ENCODE measurements at regions not wholly inside any gene's neighbourhood (a gene's known extent, or its start where the extent isn't known, plus 50 kb on each side); places are given as distances from the start of the nearest gene placed in this dataset.
"Not testable (repeated sequence)": the region's sequence is repeated elsewhere in the genome, so short reads cannot be mapped to it uniquely, and the experiment has no call there.

DNA sequence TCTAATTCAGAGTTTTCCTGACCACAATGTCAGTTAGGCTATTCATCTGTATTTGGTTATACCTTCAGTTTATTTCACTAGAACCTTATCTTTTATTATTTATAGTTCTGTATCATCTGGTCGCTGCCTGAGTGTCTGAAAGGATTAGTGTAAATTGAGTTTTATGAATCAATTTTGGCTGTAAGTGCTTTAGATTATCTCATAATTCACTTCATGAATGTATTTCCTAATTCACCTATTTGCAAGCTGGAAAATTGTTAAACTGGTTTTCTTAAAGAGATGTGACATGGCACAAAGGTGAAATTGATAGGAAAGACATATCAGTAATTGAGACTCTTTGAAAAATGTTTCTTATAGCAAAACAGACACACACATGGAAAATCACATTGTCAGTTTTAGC lies 242.4 kb upstream of the ACO1 start:
- ChIA-PET POLR2A (ENCODE audit: unreplicated experiment) (no interaction called here), CTCF (no interaction called here)
- H3K27ac ChIP-seq: no peak overlapping the region
- no peak overlapping the region for H3K4me2 ChIP-seq
- H2AFZ ChIP-seq: no peak overlapping the region
- no peak for DNase-seq
- TF ChIP-seq EZH2 (IDR thresholded peaks at IDR 0.05; ENCODE audit: low read depth): no peak
- TF ChIP-seq, protein P1, sequence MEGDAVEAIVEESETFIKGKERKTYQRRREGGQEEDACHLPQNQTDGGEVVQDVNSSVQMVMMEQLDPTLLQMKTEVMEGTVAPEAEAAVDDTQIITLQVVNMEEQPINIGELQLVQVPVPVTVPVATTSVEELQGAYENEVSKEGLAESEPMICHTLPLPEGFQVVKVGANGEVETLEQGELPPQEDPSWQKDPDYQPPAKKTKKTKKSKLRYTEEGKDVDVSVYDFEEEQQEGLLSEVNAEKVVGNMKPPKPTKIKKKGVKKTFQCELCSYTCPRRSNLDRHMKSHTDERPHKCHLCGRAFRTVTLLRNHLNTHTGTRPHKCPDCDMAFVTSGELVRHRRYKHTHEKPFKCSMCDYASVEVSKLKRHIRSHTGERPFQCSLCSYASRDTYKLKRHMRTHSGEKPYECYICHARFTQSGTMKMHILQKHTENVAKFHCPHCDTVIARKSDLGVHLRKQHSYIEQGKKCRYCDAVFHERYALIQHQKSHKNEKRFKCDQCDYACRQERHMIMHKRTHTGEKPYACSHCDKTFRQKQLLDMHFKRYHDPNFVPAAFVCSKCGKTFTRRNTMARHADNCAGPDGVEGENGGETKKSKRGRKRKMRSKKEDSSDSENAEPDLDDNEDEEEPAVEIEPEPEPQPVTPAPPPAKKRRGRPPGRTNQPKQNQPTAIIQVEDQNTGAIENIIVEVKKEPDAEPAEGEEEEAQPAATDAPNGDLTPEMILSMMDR (conservative IDR thresholded peaks at IDR 0.05): no peak
- no peaks in the 10 kb centered on the region for H3K79me2 ChIP-seq (ENCODE audit: low read depth)
- no peak overlapping the region for H3K4me3 ChIP-seq
- H3K4me1 ChIP-seq (replicated peaks; ENCODE audit: insufficient read depth): no peaks in the 10 kb centered on the region
- BruUV-seq (replicated peaks): no TSS peak
- no peaks in the 10 kb centered on the region for H4K20me1 ChIP-seq (ENCODE audit: insufficient read depth)
- intact Hi-C loops (cut with micrococcal nuclease; ENCODE audit: unreplicated experiment): no loop called here
- no peaks in the 10 kb centered on the region for H3K27me3 ChIP-seq (ENCODE audit: insufficient read depth, low read depth)
- no peaks in the 10 kb centered on the region for H3K36me3 ChIP-seq (ENCODE audit: low read depth)
- no peaks in the 10 kb centered on the region; the same call in 1 of the 2 replicates for H3K9me3 ChIP-seq (ENCODE audit: insufficient read depth, low read depth)
- H3K9me2 ChIP-seq (ENCODE audit: insufficient read depth): no peaks in the 10 kb centered on the region
- H3F3A ChIP-seq (ENCODE audit: insufficient read depth, low read depth): no peaks in the 10 kb centered on the region

DNA sequence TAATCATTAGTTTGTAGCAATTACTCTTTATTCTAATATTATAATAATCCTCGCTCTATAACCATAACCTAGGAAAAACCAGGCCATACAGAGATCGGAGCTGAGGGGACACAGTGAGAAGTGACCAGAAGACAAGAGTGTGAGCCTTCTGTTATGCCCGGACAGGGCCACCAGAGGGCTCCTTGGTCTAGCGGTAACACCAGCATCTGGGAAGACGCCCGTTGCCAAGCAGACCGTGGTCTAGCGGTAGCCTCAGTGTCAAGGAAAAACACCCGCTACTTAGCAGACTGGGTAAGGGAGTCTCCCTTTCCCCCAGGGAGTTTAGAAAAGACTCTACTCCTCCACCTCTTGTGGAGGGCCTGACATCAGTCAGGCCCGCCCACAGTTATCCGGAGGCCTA lies 235.9 kb upstream of the ACO1 start:
- H3K9me3 ChIP-seq (ENCODE audit: insufficient read depth, low read depth); DNase-seq; H3K27ac ChIP-seq; H3K79me2 ChIP-seq (ENCODE audit: low read depth); H3K4me2 ChIP-seq; intact Hi-C loops (cut with micrococcal nuclease; ENCODE audit: unreplicated experiment); H4K20me1 ChIP-seq (ENCODE audit: insufficient read depth); POLR2A ChIA-PET (ENCODE audit: unreplicated experiment); H2AFZ ChIP-seq; H3K4me1 ChIP-seq (replicated peaks; ENCODE audit: insufficient read depth); H3K27me3 ChIP-seq (ENCODE audit: insufficient read depth, low read depth); H3F3A ChIP-seq (ENCODE audit: insufficient read depth, low read depth); H3K4me3 ChIP-seq; BruUV-seq (replicated peaks); CTCF ChIA-PET; H3K9me2 ChIP-seq (ENCODE audit: insufficient read depth); H3K36me3 ChIP-seq (ENCODE audit: low read depth): not testable (repeated sequence)

DNA sequence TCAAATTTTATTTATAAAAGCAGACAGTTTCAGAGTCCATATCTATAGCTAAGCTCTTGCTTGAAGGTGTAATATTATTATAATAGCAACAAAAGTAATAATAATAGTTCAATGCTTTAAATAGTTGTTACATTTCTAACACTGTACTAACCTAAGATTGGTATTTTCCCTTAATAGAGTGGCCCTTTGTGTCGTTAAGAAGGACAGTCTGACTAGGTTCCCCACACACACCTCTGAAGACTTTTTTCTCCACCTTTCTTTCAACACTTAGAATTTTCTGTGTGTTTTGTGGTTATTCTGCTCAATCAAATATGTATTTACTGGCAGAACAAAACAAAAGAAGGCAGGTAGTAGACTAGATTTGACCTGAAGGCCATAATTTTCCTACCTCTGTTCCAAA lies 223.2 kb upstream of the ACO1 start:
- intact Hi-C loops (cut with micrococcal nuclease; ENCODE audit: unreplicated experiment): no loop called here
- no TSS peak for BruUV-seq (replicated peaks)
- Histone ChIP-seq H3K79me2 (ENCODE audit: low read depth) (no peaks in the 10 kb centered on the region), H3F3A (ENCODE audit: insufficient read depth, low read depth) (no peaks in the 10 kb centered on the region), H3K4me2 (no peak overlapping the region), H3K27me3 (ENCODE audit: insufficient read depth, low read depth) (no peaks in the 10 kb centered on the region), H4K20me1 (ENCODE audit: insufficient read depth) (no peaks in the 10 kb centered on the region), H2AFZ (no peak overlapping the region), H3K36me3 (ENCODE audit: low read depth) (no peaks in the 10 kb centered on the region), H3K4me3 (no peak overlapping the region), H3K9me2 (ENCODE audit: insufficient read depth) (no peaks in the 10 kb centered on the region), H3K9me3 (ENCODE audit: insufficient read depth, low read depth) (no peaks in the 10 kb centered on the region), H3K4me1 (replicated peaks; ENCODE audit: insufficient read depth) (no peaks in the 10 kb centered on the region), H3K27ac (no peak overlapping the region)
- no peak for TF ChIP-seq EZH2 (IDR thresholded peaks at IDR 0.05; ENCODE audit: low read depth)
- TF ChIP-seq, protein P1 (conservative IDR thresholded peaks at IDR 0.05): no peak
- ChIA-PET CTCF (no interaction called here), POLR2A (ENCODE audit: unreplicated experiment) (no interaction called here)
- DNase-seq: no peak

GRCh38 chr9:32161720-32162119 lies 222.7 kb upstream of the ACO1 start:
- intact Hi-C loops (cut with micrococcal nuclease; ENCODE audit: unreplicated experiment): no loop called here
- DNase-seq: no peak
- POLR2A ChIA-PET (ENCODE audit: unreplicated experiment): no interaction called here

DNA sequence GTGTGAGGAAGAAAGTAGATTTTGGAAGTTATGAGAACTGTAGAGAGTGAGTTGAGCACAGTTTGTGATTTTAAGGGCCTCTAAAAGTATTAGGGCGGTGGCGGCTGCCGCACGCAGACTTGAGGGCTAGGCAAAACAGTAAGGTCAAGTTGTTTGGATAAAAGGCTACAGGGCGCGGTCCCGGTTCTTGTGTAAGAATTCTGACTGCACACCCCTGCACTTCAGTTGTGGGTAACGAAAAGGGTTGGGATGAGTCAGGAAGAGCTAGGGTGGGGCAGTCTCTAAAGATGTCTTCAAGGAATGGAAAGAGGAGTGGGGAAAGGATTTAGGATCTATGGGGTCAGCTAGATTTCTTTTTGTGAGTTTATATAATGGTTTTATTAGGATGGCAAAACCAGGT lies 218.1 kb upstream of the ACO1 start:
- CTCF ChIA-PET; H3K4me1 ChIP-seq (replicated peaks; ENCODE audit: insufficient read depth); H3K27me3 ChIP-seq (ENCODE audit: insufficient read depth, low read depth); POLR2A ChIA-PET (ENCODE audit: unreplicated experiment); intact Hi-C loops (cut with micrococcal nuclease; ENCODE audit: unreplicated experiment); H3K79me2 ChIP-seq (ENCODE audit: low read depth); H3K9me2 ChIP-seq (ENCODE audit: insufficient read depth); H3K36me3 ChIP-seq (ENCODE audit: low read depth); H3F3A ChIP-seq (ENCODE audit: insufficient read depth, low read depth); H3K4me2 ChIP-seq; H3K4me3 ChIP-seq; H3K27ac ChIP-seq; H2AFZ ChIP-seq; BruUV-seq (replicated peaks); DNase-seq; H4K20me1 ChIP-seq (ENCODE audit: insufficient read depth); H3K9me3 ChIP-seq (ENCODE audit: insufficient read depth, low read depth): not testable (repeated sequence)

More at GRCh38 chr9:32161720-32162119, 222.7 kb upstream of the ACO1 start:
- Histone ChIP-seq H3K4me3 (no peak overlapping the region), H3K9me2 (ENCODE audit: insufficient read depth) (no peaks in the 10 kb centered on the region), H2AFZ (no peak overlapping the region), H3K27ac (no peak overlapping the region), H3F3A (ENCODE audit: insufficient read depth, low read depth) (no peaks in the 10 kb centered on the region), H3K36me3 (ENCODE audit: low read depth) (no peaks in the 10 kb centered on the region), H3K9me3 (ENCODE audit: insufficient read depth, low read depth) (no peaks in the 10 kb centered on the region), H3K79me2 (ENCODE audit: low read depth) (no peaks in the 10 kb centered on the region), H3K4me1 (replicated peaks; ENCODE audit: insufficient read depth) (no peaks in the 10 kb centered on the region), H3K4me2 (no peak overlapping the region), H3K27me3 (ENCODE audit: insufficient read depth, low read depth) (no peaks in the 10 kb centered on the region), H4K20me1 (ENCODE audit: insufficient read depth) (no peaks in the 10 kb centered on the region)
- CTCF ChIA-PET: no interaction called here
- BruUV-seq (replicated peaks): no TSS peak
- TF ChIP-seq EZH2 (IDR thresholded peaks at IDR 0.05; ENCODE audit: low read depth): no peak
- TF ChIP-seq, protein P1 (conservative IDR thresholded peaks at IDR 0.05): no peak

Data from PC-9 (cell line).